ENCODE measurements at regions not wholly inside any gene's neighbourhood (a gene's known extent, or its start where the extent isn't known, plus 50 kb on each side); places are given as distances from the start of the nearest gene placed in this dataset.

- DNase-seq (ENCODE audit: low read depth): no peak
- no peak for TF ChIP-seq CTCF (conservative IDR thresholded peaks at IDR 0.05; ENCODE audit: low read depth, low read length)
- no peak overlapping the region for H3K4me3 ChIP-seq (ENCODE audit: low read length)
Measured at GRCh38 chr14:30786701-30787100, 87.7 kb upstream of the COCH start.

- TF ChIP-seq CTCF (conservative IDR thresholded peaks at IDR 0.05; ENCODE audit: low read depth, low read length): no peak
- H3K4me3 ChIP-seq (ENCODE audit: low read length): no peak overlapping the region
- no peak for DNase-seq (ENCODE audit: low read depth)
Measured at GRCh38 chr14:30790827-30791226, 83.5 kb upstream of the COCH start.

- no peak for TF ChIP-seq CTCF (conservative IDR thresholded peaks at IDR 0.05; ENCODE audit: low read depth, low read length)
- no peak for DNase-seq (ENCODE audit: low read depth)
- H3K4me3 ChIP-seq (ENCODE audit: low read length): no peak overlapping the region
Measured at GRCh38 chr14:30791522-30792351, 82.6 kb upstream of the COCH start.

- no peak for DNase-seq (ENCODE audit: low read depth)
- TF ChIP-seq CTCF (conservative IDR thresholded peaks at IDR 0.05; ENCODE audit: low read depth, low read length): no peak
- no peak overlapping the region for H3K4me3 ChIP-seq (ENCODE audit: low read length)
Measured at GRCh38 chr14:30796707-30797106, 77.7 kb upstream of the COCH start.

- no peak for DNase-seq (ENCODE audit: low read depth)
- H3K4me3 ChIP-seq (ENCODE audit: low read length): no peak overlapping the region
- TF ChIP-seq CTCF (conservative IDR thresholded peaks at IDR 0.05; ENCODE audit: low read depth, low read length): no peak
Measured at GRCh38 chr14:30798516-30798915, 75.8 kb upstream of the COCH start.

- DNase-seq (ENCODE audit: low read depth): no peak
- no peak overlapping the region for H3K4me3 ChIP-seq (ENCODE audit: low read length)
- no peak for TF ChIP-seq CTCF (conservative IDR thresholded peaks at IDR 0.05; ENCODE audit: low read depth, low read length)
Measured at GRCh38 chr14:30798961-30799360, 75.4 kb upstream of the COCH start.

- H3K4me3 ChIP-seq (ENCODE audit: low read length): no peak overlapping the region
- no peak for TF ChIP-seq CTCF (conservative IDR thresholded peaks at IDR 0.05; ENCODE audit: low read depth, low read length)
- DNase-seq (ENCODE audit: low read depth): no peak
Measured at GRCh38 chr14:30799933-30800332, 74.4 kb upstream of the COCH start.

Data from retinal pigment epithelial cell (primary cell).